ENCODE measurements at regions not wholly inside any gene's neighbourhood (a gene's known extent, or its start where the extent isn't known, plus 50 kb on each side); places are given as distances from the start of the nearest gene placed in this dataset.

DNA sequence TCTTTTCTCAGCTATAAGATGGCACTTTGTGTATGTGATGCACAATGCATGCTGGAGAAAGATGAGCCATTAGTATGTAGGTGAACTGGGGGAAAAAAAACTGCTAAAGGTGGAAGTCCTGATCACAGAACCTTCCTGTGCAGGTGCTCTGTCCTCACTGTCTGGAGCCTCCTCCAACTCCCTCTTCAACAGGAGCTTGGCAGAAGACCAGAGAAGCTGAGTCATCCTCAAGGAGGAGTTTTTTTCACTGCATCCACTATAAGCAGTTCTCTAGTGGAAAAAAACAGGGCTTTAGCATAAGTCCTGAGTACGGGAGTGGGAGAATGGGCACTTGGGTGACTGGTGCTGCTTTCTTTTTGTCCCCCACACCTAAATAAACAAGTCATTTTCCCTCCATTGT is 168.4 kb upstream of the CADPS start:
- no peaks in the 10 kb centered on the region for H3K36me3 Mint-ChIP-seq
- DNase-seq: no peak

GRCh38 chr3:63046152-63046551 is 170.9 kb upstream of the CADPS start:
- Histone ChIP-seq H3K27ac (ENCODE audit: low read depth, low read length) (no peak overlapping the region), H3K4me3 (ENCODE audit: low read length in 2 of 2) (no peak overlapping the region), H3K4me1 (ENCODE audit: insufficient read depth, low read length) (no peaks in the 10 kb centered on the region), H3K27me3 (ENCODE audit: insufficient read depth, low read length) (no peaks in the 10 kb centered on the region), H3K9me3 (ENCODE audit: control insufficient read depth in 1 of 2, low read length in 2 of 2) (no peaks in the 10 kb centered on the region), H3K36me3 (ENCODE audit: insufficient read depth, low read length) (no peaks in the 10 kb centered on the region)
- CTCF ChIA-PET (ENCODE audit: partially characterized antibody): no interaction called here
- H3K27me3 Mint-ChIP-seq: no peaks in the 10 kb centered on the region
- H3K36me3 Mint-ChIP-seq: no peaks in the 10 kb centered on the region
- H3K4me3 Mint-ChIP-seq: no peak overlapping the region
- peaks cover 0 to 14% (median 6%) of the 10 kb centered on the region in 8 donors for H3K9me3 Mint-ChIP-seq
- no peaks in the 10 kb centered on the region for H3K4me1 Mint-ChIP-seq
- POLR2A ChIA-PET (ENCODE audit: partially characterized antibody): no interaction called here
- intact Hi-C loops (cut with micrococcal nuclease): no loop called here
- DNase-seq: no peak
- H3K27ac Mint-ChIP-seq: no peak overlapping the region

More for the DNA sequence above, 168.4 kb upstream of the CADPS start:
- no peak overlapping the region for H3K4me3 ChIP-seq (ENCODE audit: low read length in 2 of 2)
- no peaks in the 10 kb centered on the region for H3K36me3 ChIP-seq (ENCODE audit: insufficient read depth, low read length)
- CTCF ChIA-PET (ENCODE audit: partially characterized antibody): interaction anchor here (0.6 kb wide), 1 partner anchor 57 kb away, joined by 3 read pairs; no protein-coding TSS in a partner anchor
- Mint-ChIP-seq H3K27ac (no peak overlapping the region), H3K4me1 (no peaks in the 10 kb centered on the region), H3K9me3 (peaks cover 0 to 13% (median 7%) of the 10 kb centered on the region in 8 donors), H3K4me3 (no peak overlapping the region), H3K27me3 (no peaks in the 10 kb centered on the region)
- intact Hi-C loops (cut with micrococcal nuclease): no loop called here
- no peak overlapping the region for H3K27ac ChIP-seq (ENCODE audit: low read depth, low read length)
- POLR2A ChIA-PET (ENCODE audit: partially characterized antibody): no interaction called here
- H3K9me3 ChIP-seq (ENCODE audit: control insufficient read depth in 1 of 2, low read length in 2 of 2): no peaks in the 10 kb centered on the region
- no peaks in the 10 kb centered on the region for H3K4me1 ChIP-seq (ENCODE audit: insufficient read depth, low read length)
- H3K27me3 ChIP-seq (ENCODE audit: insufficient read depth, low read length): no peaks in the 10 kb centered on the region

GRCh38 chr3:63046580-63046979 is 171.4 kb upstream of the CADPS start:
- H3K9me3 Mint-ChIP-seq: peaks cover 0 to 12% (median 6%) of the 10 kb centered on the region in 8 donors

GRCh38 chr3:63047068-63047467 is 171.9 kb upstream of the CADPS start:
- no peaks in the 10 kb centered on the region for H3K27me3 Mint-ChIP-seq
- CTCF ChIA-PET (ENCODE audit: partially characterized antibody): interaction anchor here (0.6 kb wide), 1 partner anchor 78 kb away, joined by 3 read pairs; no protein-coding TSS in a partner anchor
- intact Hi-C loops (cut with micrococcal nuclease): no loop called here

More at GRCh38 chr3:63046580-63046979, 171.4 kb upstream of the CADPS start:
- H3K36me3 Mint-ChIP-seq: no peaks in the 10 kb centered on the region
- H3K4me3 Mint-ChIP-seq: no peak overlapping the region
- Histone ChIP-seq H3K36me3 (ENCODE audit: insufficient read depth, low read length) (no peaks in the 10 kb centered on the region), H3K4me3 (ENCODE audit: low read length in 2 of 2) (no peak overlapping the region), H3K27ac (ENCODE audit: low read depth, low read length) (no peak overlapping the region), H3K27me3 (ENCODE audit: insufficient read depth, low read length) (no peaks in the 10 kb centered on the region), H3K4me1 (ENCODE audit: insufficient read depth, low read length) (no peaks in the 10 kb centered on the region), H3K9me3 (ENCODE audit: control insufficient read depth in 1 of 2, low read length in 2 of 2) (no peaks in the 10 kb centered on the region)
- ChIA-PET CTCF (ENCODE audit: partially characterized antibody) (no interaction called here), POLR2A (ENCODE audit: partially characterized antibody) (no interaction called here)
- H3K27ac Mint-ChIP-seq: no peak overlapping the region
- no peaks in the 10 kb centered on the region for H3K27me3 Mint-ChIP-seq
- intact Hi-C loops (cut with micrococcal nuclease): no loop called here
- DNase-seq: no peak
- no peaks in the 10 kb centered on the region for H3K4me1 Mint-ChIP-seq

DNA sequence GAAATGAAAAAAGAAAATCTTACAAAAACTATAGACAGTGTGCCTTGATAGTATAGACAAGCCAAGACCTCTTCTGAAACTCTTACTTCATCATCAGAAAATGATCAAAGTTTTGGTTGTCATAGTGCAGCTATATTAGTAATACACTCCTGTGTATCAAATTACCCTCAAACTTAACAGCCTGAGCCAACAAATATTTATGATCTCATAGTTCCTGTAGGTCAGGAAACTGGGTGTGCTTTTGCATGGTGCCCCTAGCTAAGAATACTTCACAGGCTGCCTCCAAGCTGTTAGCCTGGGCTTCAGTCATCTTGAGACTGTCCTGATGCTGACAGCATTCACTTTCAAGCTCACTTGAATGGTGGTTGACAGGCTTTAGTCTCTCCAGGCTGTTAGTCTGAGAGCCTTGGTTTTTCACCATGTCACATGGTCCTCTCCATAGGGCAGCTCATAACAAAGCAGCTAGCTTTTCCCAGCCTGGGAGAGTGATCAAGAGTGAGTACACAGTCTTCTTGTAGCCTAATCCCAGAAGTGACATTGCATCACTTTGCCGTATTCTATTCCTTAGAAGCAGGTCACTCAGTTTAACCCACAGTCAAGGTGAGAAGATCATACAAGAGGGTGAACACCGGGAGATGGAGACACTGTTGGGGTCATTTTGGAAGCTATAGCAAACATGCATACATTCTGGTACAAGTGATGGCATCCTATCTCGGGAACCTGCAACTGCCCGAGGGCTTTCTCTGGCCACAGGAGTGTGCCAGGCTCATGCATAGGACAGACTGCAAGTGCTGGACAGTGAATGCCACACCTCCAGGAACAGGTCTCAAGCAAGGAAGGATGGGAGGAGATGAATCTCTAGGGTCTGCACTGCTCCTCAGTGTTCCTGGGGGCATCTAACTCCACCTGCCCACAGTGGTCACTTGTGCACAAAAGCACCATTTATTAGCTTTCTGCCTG is 173.4 kb upstream of the CADPS start:
- CTCF ChIA-PET (ENCODE audit: partially characterized antibody): no interaction called here
- no peak for DNase-seq

More at GRCh38 chr3:63047068-63047467, 171.9 kb upstream of the CADPS start:
- POLR2A ChIA-PET (ENCODE audit: partially characterized antibody): no interaction called here
- peaks cover 0 to 11% (median 6%) of the 10 kb centered on the region in 8 donors for H3K9me3 Mint-ChIP-seq
- no peak overlapping the region for H3K4me3 Mint-ChIP-seq
- H3K4me1 Mint-ChIP-seq: no peaks in the 10 kb centered on the region
- Histone ChIP-seq H3K4me1 (ENCODE audit: insufficient read depth, low read length) (no peaks in the 10 kb centered on the region), H3K9me3 (ENCODE audit: control insufficient read depth in 1 of 2, low read length in 2 of 2) (no peaks in the 10 kb centered on the region), H3K36me3 (ENCODE audit: insufficient read depth, low read length) (no peaks in the 10 kb centered on the region), H3K27ac (ENCODE audit: low read depth, low read length) (no peak overlapping the region), H3K4me3 (ENCODE audit: low read length in 2 of 2) (no peak overlapping the region), H3K27me3 (ENCODE audit: insufficient read depth, low read length) (no peaks in the 10 kb centered on the region)
- DNase-seq: peak in 1 of 5 donors; percentile 7
- H3K27ac Mint-ChIP-seq: no peak overlapping the region
- H3K36me3 Mint-ChIP-seq: no peaks in the 10 kb centered on the region

GRCh38 chr3:63050548-63051177 is 175.4 kb upstream of the CADPS start:
- Histone ChIP-seq H3K4me3 (ENCODE audit: low read length in 2 of 2) (no peak overlapping the region), H3K4me1 (ENCODE audit: insufficient read depth, low read length) (no peaks in the 10 kb centered on the region), H3K36me3 (ENCODE audit: insufficient read depth, low read length) (no peaks in the 10 kb centered on the region), H3K27me3 (ENCODE audit: insufficient read depth, low read length) (no peaks in the 10 kb centered on the region), H3K27ac (ENCODE audit: low read depth, low read length) (no peak overlapping the region), H3K9me3 (ENCODE audit: control insufficient read depth in 1 of 2, low read length in 2 of 2) (no peaks in the 10 kb centered on the region)
- CTCF ChIA-PET (ENCODE audit: partially characterized antibody): no interaction called here
- Mint-ChIP-seq H3K4me3 (no peak overlapping the region), H3K4me1 (no peaks in the 10 kb centered on the region), H3K27ac (no peak overlapping the region), H3K9me3 (peaks cover 0 to 10% (median 3%) of the 10 kb centered on the region in 8 donors), H3K36me3 (no peaks in the 10 kb centered on the region), H3K27me3 (no peaks in the 10 kb centered on the region)
- intact Hi-C loops (cut with micrococcal nuclease): no loop called here
- POLR2A ChIA-PET (ENCODE audit: partially characterized antibody): no interaction called here
- no peak for DNase-seq

More for the DNA sequence above, 173.4 kb upstream of the CADPS start:
- Mint-ChIP-seq H3K4me3 (no peak overlapping the region), H3K36me3 (no peaks in the 10 kb centered on the region), H3K4me1 (no peaks in the 10 kb centered on the region), H3K27ac (no peak overlapping the region), H3K9me3 (peaks cover 0 to 10% (median 7%) of the 10 kb centered on the region in 8 donors), H3K27me3 (no peaks in the 10 kb centered on the region)
- Histone ChIP-seq H3K27ac (ENCODE audit: low read depth, low read length) (no peak overlapping the region), H3K27me3 (ENCODE audit: insufficient read depth, low read length) (no peaks in the 10 kb centered on the region), H3K4me1 (ENCODE audit: insufficient read depth, low read length) (no peaks in the 10 kb centered on the region), H3K9me3 (ENCODE audit: control insufficient read depth in 1 of 2, low read length in 2 of 2) (no peaks in the 10 kb centered on the region), H3K4me3 (ENCODE audit: low read length in 2 of 2) (no peak overlapping the region), H3K36me3 (ENCODE audit: insufficient read depth, low read length) (no peaks in the 10 kb centered on the region)
- intact Hi-C loops (cut with micrococcal nuclease): no loop called here
- POLR2A ChIA-PET (ENCODE audit: partially characterized antibody): no interaction called here

- Mint-ChIP-seq H3K27ac (no peak overlapping the region), H3K36me3 (no peaks in the 10 kb centered on the region), H3K4me3 (no peak overlapping the region), H3K27me3 (no peaks in the 10 kb centered on the region), H3K9me3 (peaks cover 0 to 13% (median 3%) of the 10 kb centered on the region in 8 donors), H3K4me1 (no peaks in the 10 kb centered on the region)
- no peaks in the 10 kb centered on the region for H3K9me3 ChIP-seq (ENCODE audit: control insufficient read depth in 1 of 2, low read length in 2 of 2)
- POLR2A ChIA-PET (ENCODE audit: partially characterized antibody): no interaction called here
- no peak overlapping the region for H3K27ac ChIP-seq (ENCODE audit: low read depth, low read length)
- no peaks in the 10 kb centered on the region for H3K4me1 ChIP-seq (ENCODE audit: insufficient read depth, low read length)
- DNase-seq: no peak
- CTCF ChIA-PET (ENCODE audit: partially characterized antibody): no interaction called here
- H3K27me3 ChIP-seq (ENCODE audit: insufficient read depth, low read length): no peaks in the 10 kb centered on the region
- H3K4me3 ChIP-seq (ENCODE audit: low read length in 2 of 2): no peak overlapping the region
- intact Hi-C loops (cut with micrococcal nuclease): no loop called here
- H3K36me3 ChIP-seq (ENCODE audit: insufficient read depth, low read length): no peaks in the 10 kb centered on the region
These were observed 176.7 kb upstream of the CADPS start for GRCh38 chr3:63051920-63052319.
